ACHN (cell line): ENCODE measurements at regions not wholly inside any gene's neighbourhood (a gene's known extent, or its start where the extent isn't known, plus 50 kb on each side); places are given as distances from the start of the nearest gene placed in this dataset.

Experiments
- DNase-seq: peaks from one replicate; pipeline ENCODE4 v3.0.0-alpha.2; 2015
- in situ Hi-C: cut with HindIII; loops from 2 replicates; pipeline ENCODE4 v1.10.0; 2017; ENCODE audit warnings: low sequenced_read_pairs, low pct_ligation_motif_present, low pct_unique_long_range_greater_than_20kb

- no peak for DNase-seq
- in situ Hi-C loops = no loop called here
Measured at GRCh38 chr4:24010573-24010972, 120.7 kb upstream of the PPARGC1A start.

- no peak for DNase-seq
- in situ Hi-C loops = no loop called here
Measured at GRCh38 chr4:24007860-24008261, 118.0 kb upstream of the PPARGC1A start.

GRCh38 chr4:24006269-24006668 is 116.4 kb upstream of the PPARGC1A start:
- in situ Hi-C loops = no loop called here

GRCh38 chr4:24003926-24004325 is 114.1 kb upstream of the PPARGC1A start:
- in situ Hi-C loops = no loop called here
- DNase-seq = no peak

More at GRCh38 chr4:24006269-24006668, 116.4 kb upstream of the PPARGC1A start:
- no peak for DNase-seq

- DNase-seq = no peak
- in situ Hi-C loops = no loop called here
Measured at GRCh38 chr4:24003496-24003895, 113.6 kb upstream of the PPARGC1A start.

- in situ Hi-C loops = no loop called here
- no peak for DNase-seq
Measured at GRCh38 chr4:24002330-24002966, 112.6 kb upstream of the PPARGC1A start.

GRCh38 chr4:24001486-24002329 is 111.9 kb upstream of the PPARGC1A start:
- in situ Hi-C loops = no loop called here
- no peak for DNase-seq

- in situ Hi-C loops = no loop called here
Measured at GRCh38 chr4:24000470-24000831, 110.6 kb upstream of the PPARGC1A start.

GRCh38 chr4:23999714-24000469 is 110.0 kb upstream of the PPARGC1A start:
- in situ Hi-C loops = no loop called here
- DNase-seq = no peak

More at GRCh38 chr4:24000470-24000831, 110.6 kb upstream of the PPARGC1A start:
- DNase-seq = no peak

GRCh38 chr4:23993373-23993772 is 103.5 kb upstream of the PPARGC1A start:
- in situ Hi-C loops = no loop called here
- DNase-seq = no peak

- no peak for DNase-seq
Measured at GRCh38 chr4:23991444-23991843, 101.6 kb upstream of the PPARGC1A start.

GRCh38 chr4:23986270-23986669 is 96.4 kb upstream of the PPARGC1A start:
- DNase-seq = no peak
- in situ Hi-C loops = no loop called here

More at GRCh38 chr4:23991444-23991843, 101.6 kb upstream of the PPARGC1A start:
- in situ Hi-C loops = no loop called here

GRCh38 chr4:23981328-23981727 is 91.5 kb upstream of the PPARGC1A start:
- in situ Hi-C loops = no loop called here
- no peak for DNase-seq

GRCh38 chr4:23979534-23979933 is 89.7 kb upstream of the PPARGC1A start:
- in situ Hi-C loops = no loop called here
- no peak for DNase-seq

- in situ Hi-C loops = no loop called here
- no peak for DNase-seq
Measured at GRCh38 chr4:23978002-23978401, 88.2 kb upstream of the PPARGC1A start.

- in situ Hi-C loops = no loop called here
- DNase-seq = no peak
Measured at GRCh38 chr4:23976423-23976822, 86.6 kb upstream of the PPARGC1A start.

- no peak for DNase-seq
- in situ Hi-C loops = no loop called here
Measured at GRCh38 chr4:23973308-23973855, 83.5 kb upstream of the PPARGC1A start.

GRCh38 chr4:23972805-23973204 is 83.0 kb upstream of the PPARGC1A start:
- in situ Hi-C loops = no loop called here
- DNase-seq = no peak

GRCh38 chr4:23972187-23972586 is 82.3 kb upstream of the PPARGC1A start:
- in situ Hi-C loops = no loop called here
- no peak for DNase-seq
